Muscle layer of colon (tissue), 2 donors: ENCODE measurements at regions not wholly inside any gene's neighbourhood (a gene's known extent, or its start where the extent isn't known, plus 50 kb on each side); places are given as distances from the start of the nearest gene placed in this dataset.
A peak's percentile ranks its signal among the peaks of the same experiment; 100 is the strongest.
"Not testable (repeated sequence)": the region's sequence is repeated elsewhere in the genome, so short reads cannot be mapped to it uniquely, and the experiment has no call there.

Experiments used
- H3K27ac ChIP-seq: one replicate; pipeline ENCODE4 v1.7.0; 2013; ENCODE audit warnings: low read depth, mild to moderate bottlenecking, low read length, moderate library complexity
- H3K27me3 ChIP-seq, 2 donors: one replicate each; pipeline ENCODE4 v1.7.0; 2013; ENCODE audit warnings: low read length in 2 of 2, mild to moderate bottlenecking in 2 of 2; ENCODE audit not compliant: insufficient read depth in 2 of 2, control insufficient read depth in 1 of 2
- H3K36me3 ChIP-seq: one replicate; pipeline ENCODE4 v1.7.0; 2013; ENCODE audit warnings: mild to moderate bottlenecking, low read length; ENCODE audit not compliant: insufficient read depth
- H3K4me1 ChIP-seq: one replicate; pipeline ENCODE4 v1.7.0; 2013; ENCODE audit warnings: mild to moderate bottlenecking, low read length; ENCODE audit not compliant: insufficient read depth
- H3K4me3 ChIP-seq, 2 donors: one replicate each; pipeline ENCODE4 v1.7.0; 2013; ENCODE audit warnings: low read length in 2 of 2, low read depth in 1 of 2, mild to moderate bottlenecking in 1 of 2, moderate library complexity in 1 of 2
- H3K9ac ChIP-seq: one replicate; pipeline ENCODE4 v1.7.0; 2013; ENCODE audit warnings: low read length
- H3K9me3 ChIP-seq: one replicate; pipeline ENCODE4 v1.7.0; 2013; ENCODE audit warnings: mild to moderate bottlenecking, low read length
- donor health status: abdominal sarcoma.
- donor health status: Adenocarcinoma of cecum.

DNA sequence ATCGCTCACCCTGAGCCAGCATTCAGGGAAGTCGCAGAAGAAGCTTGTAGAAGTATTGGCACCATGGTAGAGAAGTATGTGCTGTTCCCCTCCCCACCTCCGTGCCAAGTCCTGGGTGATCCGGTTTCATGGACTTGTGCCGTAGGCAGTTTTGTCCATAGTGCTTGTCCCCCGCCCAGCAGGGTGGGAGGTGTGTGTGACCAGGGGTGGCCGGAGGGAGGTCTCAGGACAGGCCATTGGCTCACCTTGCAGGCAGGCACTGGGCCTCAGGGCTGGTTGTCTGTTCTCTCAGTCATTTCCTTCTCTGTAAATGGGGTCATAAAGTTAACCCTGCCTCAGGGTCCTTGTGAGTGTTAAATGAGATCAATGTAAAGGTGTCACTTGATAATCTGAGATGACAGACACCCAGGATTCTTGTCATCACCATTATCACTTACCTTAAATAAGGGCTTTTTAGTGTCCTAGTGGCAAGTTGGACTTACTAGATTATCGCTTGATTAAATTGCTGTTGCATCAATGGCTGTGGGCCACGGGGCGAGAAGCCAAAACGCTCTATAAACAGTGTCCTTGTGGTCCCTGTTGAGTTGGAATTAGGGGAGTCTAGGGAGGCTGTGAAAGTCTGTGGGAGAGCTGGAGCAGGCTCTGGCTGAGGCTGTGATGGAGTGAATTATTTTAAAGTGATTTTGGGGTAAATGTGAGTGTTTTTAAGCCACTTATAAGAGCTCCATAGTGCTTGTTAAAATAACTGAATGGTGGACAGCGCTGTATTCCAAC is 130.0 kb downstream of the MRPL57 start:
- not testable (repeated sequence) for H3K9ac ChIP-seq, H3K27ac ChIP-seq

DNA sequence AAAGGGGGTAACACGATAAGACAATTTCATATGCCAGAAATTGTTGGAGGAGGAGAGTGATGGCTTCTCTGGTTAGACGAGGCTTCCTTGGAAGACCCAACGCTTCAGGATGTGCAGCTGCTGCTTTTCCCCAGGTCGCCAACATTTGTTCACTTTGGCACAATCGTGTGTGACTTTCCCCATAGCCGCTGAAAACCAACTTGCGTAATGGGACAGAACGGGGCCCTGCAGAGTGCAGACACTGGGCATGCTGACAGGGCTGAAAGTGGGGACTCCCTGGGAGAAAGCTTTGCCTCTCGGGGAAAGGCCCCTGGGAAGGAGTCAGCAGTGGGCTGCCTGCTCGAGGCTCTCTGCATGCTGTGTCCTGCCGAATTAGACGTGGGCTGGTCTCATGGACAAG is 130.7 kb downstream of the MRPL57 start:
- H3K9me3 ChIP-seq, H3K27ac ChIP-seq: not testable (repeated sequence)

More for the DNA sequence above, 130.0 kb downstream of the MRPL57 start:
- H3K27me3 ChIP-seq, H3K4me3 ChIP-seq, H3K4me1 ChIP-seq, H3K9me3 ChIP-seq, H3K36me3 ChIP-seq: not testable (repeated sequence)

DNA sequence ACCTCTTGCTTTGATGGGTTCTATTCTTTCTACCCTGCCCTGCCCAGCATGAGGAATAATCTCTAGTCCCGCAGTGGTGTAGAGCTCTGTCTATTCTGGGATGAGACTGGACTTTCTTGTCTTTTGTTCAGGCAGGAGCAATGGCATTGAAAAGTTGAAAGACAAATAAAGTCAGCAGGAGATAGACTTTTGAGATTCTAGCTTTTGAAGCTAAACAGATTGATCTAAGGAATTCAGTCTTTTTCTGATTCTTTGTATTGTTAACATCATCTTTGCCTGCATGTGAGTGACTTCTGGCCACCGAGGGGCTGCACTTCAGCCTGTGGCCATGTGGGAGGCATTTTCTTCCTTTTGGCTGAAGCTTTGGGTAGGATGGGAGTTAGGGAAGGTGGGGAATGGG is 132.4 kb downstream of the MRPL57 start:
- Histone ChIP-seq H3K36me3 (no peaks in the 10 kb centered on the region), H3K9me3 (no peaks in the 10 kb centered on the region), H3K27ac (no peak overlapping the region), H3K27me3 (no peaks in the 10 kb centered on the region), H3K9ac (no peak overlapping the region), H3K4me3 (no peak overlapping the region), H3K4me1 (no peaks in the 10 kb centered on the region)

More for the DNA sequence above, 130.7 kb downstream of the MRPL57 start:
- H3K4me3 ChIP-seq, H3K27me3 ChIP-seq, H3K4me1 ChIP-seq, H3K36me3 ChIP-seq, H3K9ac ChIP-seq: not testable (repeated sequence)

DNA sequence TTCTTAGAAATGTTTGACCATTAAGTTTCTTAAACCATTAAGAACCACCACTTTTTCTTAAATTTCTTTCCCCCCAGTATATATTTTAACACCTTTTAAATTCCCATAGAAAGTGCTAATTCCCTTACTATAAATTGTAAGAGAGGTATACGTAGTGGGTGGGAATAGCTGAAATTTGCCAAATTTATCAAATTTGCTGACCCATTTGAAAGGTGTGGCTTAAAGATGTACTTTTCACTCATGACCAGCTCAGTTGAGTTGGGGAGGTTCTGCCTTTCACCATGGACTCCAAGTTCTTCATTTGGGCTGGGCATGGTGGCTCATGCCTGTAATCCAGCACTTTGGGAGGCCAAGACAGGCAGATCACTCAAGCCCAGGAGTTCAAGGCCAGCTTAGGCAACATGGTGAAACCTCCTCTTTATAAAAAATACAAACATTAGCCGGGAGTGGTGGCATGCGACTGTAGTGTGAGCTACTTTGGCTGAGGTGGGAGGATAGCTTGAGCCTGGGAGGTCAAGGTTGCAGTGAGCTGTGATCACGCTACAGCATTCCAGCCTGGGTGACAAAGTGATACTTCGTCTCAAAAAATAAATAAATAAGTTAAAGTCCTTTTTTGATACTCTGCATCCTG is 133.2 kb downstream of the MRPL57 start:
- no peak overlapping the region for H3K9ac ChIP-seq
- no peaks in the 10 kb centered on the region for H3K4me1 ChIP-seq
- no peak overlapping the region for H3K27ac ChIP-seq
- H3K9me3 ChIP-seq: no peaks in the 10 kb centered on the region
- H3K27me3 ChIP-seq: no peaks in the 10 kb centered on the region
- H3K4me3 ChIP-seq: no peak overlapping the region
- no peaks in the 10 kb centered on the region for H3K36me3 ChIP-seq

DNA sequence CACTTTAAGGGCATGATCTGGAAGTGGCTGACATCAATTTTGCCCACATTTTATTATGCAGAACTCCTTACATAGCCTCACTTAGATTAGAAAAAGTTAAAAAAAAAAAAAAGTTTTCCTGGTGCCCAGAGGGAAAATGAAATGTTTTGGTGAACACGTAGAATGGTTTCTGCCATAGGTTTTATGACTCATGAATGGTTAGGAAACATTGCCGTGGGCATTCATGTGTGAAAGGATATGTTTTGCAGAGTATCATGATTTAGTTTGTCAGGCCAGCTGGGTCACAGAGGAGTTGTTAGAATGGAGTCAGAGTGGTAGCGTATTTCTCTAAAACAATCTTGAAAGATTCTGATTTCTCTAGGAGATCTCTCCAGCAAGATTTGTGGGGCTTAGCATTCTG is 133.8 kb downstream of the MRPL57 start:
- no peaks in the 10 kb centered on the region for H3K9me3 ChIP-seq
- no peaks in the 10 kb centered on the region for H3K27me3 ChIP-seq
- H3K4me3 ChIP-seq: no peak overlapping the region
- no peak overlapping the region for H3K9ac ChIP-seq
- no peak overlapping the region for H3K27ac ChIP-seq
- H3K36me3 ChIP-seq: no peaks in the 10 kb centered on the region
- no peaks in the 10 kb centered on the region for H3K4me1 ChIP-seq

DNA sequence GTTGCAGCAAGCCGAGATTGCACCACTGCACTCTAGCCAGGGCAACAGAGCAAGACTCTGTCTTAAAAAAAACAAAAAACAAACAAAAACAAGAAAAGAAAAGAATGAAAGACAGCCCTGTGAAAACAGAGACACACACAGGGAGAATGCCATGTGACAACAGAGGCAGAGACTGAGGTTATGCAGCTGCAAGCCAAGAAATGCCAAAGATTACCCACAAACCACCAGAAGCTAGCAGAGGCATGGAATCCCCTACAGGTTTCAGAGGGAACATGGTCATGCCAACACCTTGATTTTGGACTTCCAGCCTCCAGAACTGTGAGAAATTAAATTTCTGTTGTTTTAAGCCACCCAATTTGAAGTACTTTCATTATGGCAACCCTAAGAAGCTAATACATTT is 138.5 kb downstream of the MRPL57 start:
- H3K4me1 ChIP-seq, H3K9ac ChIP-seq, H3K4me3 ChIP-seq, H3K9me3 ChIP-seq, H3K36me3 ChIP-seq, H3K27me3 ChIP-seq, H3K27ac ChIP-seq: not testable (repeated sequence)

DNA sequence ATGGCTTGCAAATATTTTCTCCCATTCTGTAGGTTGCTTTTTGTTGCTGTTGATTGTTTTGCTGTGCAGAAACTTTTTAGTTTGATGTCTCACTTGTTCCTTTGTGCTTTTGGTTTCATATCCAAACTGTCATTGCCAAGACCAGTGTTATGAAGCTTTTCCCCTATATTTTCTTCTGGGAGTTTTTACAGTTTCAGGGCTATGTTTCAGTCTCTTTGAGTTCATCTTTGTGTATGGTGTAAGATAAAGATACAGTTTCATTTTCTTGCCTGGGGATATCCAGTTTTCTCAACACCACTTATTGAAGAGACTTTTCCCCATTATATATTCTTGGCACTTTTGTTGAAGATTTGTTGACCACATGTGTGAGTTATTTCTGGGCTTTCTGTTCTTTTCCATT is 139.9 kb downstream of the MRPL57 start:
- no peak overlapping the region for H3K27ac ChIP-seq

DNA sequence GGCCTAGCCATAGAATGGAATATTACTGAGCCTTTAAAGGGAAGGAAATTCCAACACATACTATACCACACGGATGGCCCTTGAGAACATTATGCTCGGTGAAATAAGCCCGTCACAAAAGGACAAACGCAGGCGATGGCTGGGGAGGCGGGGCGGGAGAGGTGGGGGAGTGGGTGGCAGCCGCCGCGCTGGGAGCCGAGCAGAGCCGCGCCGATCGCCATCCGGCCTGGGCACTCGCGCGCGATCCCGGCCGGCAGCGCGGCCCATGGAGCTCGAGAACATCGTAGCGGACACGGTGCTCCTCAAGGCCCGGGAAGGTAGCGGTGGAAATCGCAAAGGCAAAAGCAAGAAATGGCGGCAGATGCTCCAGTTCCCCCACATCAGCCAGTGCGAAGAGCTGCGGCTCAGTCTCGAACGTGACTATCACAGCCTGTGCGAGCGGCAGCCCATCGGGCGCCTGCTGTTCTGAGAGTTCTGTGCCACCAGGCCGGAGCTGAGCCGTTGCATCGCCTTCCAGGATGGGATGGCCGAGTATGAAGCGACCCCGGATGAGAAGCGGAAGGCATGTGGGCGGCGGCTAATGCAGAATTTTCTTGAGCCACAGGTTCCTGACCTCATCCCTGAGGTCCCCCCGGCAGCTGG is 140.1 kb downstream of the ZDHHC20 start:
- Histone ChIP-seq H3K4me3 (peak overlapping the region; percentile 27 to 47), H3K27ac (no peak overlapping the region), H3K36me3 (no peaks in the 10 kb centered on the region), H3K27me3 (no peaks in the 10 kb centered on the region), H3K9me3 (no peaks in the 10 kb centered on the region), H3K4me1 (no peaks in the 10 kb centered on the region), H3K9ac (no peak overlapping the region)

More for the DNA sequence above, 139.9 kb downstream of the MRPL57 start:
- Histone ChIP-seq H3K4me3 (no peak overlapping the region), H3K36me3 (no peaks in the 10 kb centered on the region), H3K4me1 (no peaks in the 10 kb centered on the region), H3K9ac (no peak overlapping the region), H3K9me3 (no peaks in the 10 kb centered on the region), H3K27me3 (no peaks in the 10 kb centered on the region)

DNA sequence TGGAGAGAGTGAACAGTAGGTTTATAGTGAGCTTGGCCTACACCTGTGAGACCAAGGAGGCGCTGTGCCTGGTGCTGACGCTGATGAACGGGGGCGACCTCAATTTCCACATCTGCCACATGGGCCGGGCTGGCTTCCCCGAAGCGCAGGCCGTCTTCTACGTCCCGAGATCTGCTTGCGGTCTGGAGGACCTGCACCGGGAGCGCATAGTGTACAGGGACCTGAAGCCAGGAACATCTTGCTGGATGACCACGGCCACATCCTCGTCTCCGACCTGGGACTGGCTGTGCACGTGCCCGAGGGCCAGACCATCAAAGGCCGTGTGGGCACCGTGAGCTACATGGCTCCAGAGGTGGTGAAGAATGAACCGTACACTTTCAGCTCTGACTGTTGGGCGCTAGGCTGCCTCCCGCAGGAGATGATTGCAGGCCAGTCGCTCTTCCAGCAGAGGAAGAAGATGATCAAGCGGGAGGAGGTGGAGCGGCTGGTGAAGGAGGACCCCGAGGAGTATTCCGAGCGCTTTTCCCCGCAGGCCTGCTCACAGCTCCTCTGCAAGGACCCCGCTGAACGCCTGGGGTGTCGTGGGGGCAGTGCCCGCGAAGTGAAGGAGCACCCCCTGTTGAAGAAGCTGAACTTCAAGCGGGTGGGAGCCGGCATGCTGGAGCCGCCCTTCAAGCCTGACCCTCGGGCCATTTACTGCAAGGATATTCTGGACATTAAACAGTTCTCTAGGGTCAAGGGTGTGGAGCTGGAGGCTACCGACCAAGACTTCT is 139.0 kb downstream of the ZDHHC20 start:
- Histone ChIP-seq H3K36me3 (no peaks in the 10 kb centered on the region), H3K4me1 (no peaks in the 10 kb centered on the region), H3K4me3 (no peak overlapping the region), H3K27ac (no peak overlapping the region), H3K9me3 (no peaks in the 10 kb centered on the region), H3K9ac (no peak overlapping the region), H3K27me3 (no peaks in the 10 kb centered on the region)

DNA sequence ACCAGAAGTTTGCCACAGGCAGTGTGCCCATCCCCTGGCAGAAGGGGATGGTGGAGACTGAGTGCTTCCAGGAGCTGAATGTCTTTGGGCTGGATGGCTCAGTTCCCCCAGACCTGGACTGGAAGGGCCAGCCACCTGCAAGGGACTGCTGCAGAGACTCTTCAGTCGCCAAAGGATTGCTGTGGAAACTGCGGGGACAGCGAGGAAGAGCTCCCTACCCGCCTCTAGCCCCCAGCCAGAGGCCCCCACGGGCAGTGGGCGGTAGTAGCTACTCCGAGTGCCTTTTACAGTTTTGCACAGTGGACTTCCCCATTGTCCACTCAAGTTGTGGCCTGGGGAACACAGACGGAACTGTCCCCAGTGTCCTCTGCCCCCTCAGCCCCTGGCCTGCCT is 138.5 kb downstream of the ZDHHC20 start:
- no peak overlapping the region for H3K27ac ChIP-seq

DNA sequence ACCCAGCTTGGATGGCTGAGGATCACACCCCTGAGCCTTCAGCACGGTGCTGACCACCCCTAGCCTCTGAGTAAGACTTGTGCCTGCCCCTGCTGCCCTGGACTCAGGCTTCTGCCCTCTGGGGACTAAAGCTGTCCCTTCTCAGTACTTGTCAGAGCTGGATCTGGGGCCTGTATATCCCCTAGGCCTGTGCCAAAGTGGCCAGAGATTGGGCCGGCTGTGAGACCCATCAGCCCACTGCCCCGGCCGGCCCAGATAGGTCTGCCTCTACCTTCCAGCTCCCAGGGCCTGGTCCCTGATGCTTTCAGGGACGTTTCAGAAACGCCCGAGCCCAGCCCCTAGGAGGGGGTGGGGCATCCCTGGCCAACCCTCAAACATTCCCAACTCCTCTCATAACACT is 137.8 kb downstream of the ZDHHC20 start:
- H3K27me3 ChIP-seq: no peaks in the 10 kb centered on the region

More for the DNA sequence above, 138.5 kb downstream of the ZDHHC20 start:
- Histone ChIP-seq H3K4me1 (no peaks in the 10 kb centered on the region), H3K9ac (no peak overlapping the region), H3K36me3 (no peaks in the 10 kb centered on the region), H3K27me3 (no peaks in the 10 kb centered on the region), H3K9me3 (no peaks in the 10 kb centered on the region), H3K4me3 (no peak overlapping the region)

More for the DNA sequence above, 137.8 kb downstream of the ZDHHC20 start:
- H3K36me3 ChIP-seq: no peaks in the 10 kb centered on the region
- no peaks in the 10 kb centered on the region for H3K9me3 ChIP-seq
- H3K9ac ChIP-seq: no peak overlapping the region
- H3K4me1 ChIP-seq: no peaks in the 10 kb centered on the region
- no peak overlapping the region for H3K4me3 ChIP-seq
- H3K27ac ChIP-seq: no peak overlapping the region
